HG03432 (cell line): ENCODE measurements at regions not wholly inside any gene's neighbourhood (a gene's known extent, or its start where the extent isn't known, plus 50 kb on each side); places are given as distances from the start of the nearest gene placed in this dataset.

Experiments
- ATAC-seq: cut with Tn5 transposase; IDR thresholded peaks from one replicate; pipeline ENCODE4 v1.9.1; 2021; ENCODE audit warnings: mild to moderate bottlenecking, moderate library complexity; ENCODE audit not compliant: unreplicated experiment

DNA sequence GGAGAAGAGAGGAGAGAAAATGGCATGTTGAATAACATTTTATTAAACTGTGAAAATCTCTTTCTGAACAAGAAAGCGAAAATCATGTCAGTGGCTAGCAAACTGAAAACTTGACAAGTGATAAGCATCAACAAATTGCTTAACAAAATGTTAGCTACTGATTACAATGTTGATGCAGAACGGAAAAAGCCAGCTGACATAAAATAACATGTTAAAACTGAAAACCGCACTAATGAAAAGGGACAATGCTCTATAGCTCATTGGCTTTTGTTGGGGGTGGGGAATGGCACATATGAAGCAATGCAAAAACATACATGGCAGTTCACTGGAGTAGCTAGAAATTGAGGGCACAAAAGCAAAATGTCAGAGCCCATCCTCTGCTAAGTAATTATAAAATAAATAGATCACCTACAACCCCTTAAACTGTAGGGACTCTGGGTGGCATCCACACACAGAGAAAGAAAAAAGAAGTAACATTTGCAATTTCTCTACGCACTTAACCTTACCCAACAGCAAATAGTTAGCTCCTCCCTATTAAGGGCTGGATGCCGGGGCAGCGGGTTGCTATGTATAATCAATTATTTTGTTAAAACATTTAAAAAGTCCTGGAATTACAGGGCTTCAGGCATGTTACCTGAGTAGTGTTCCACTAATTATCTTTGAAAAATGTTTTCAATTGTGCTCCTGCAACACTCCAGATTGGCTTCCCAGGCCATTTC lies 129.2 kb upstream of the USP15 start:
- no peak for ATAC-seq

DNA sequence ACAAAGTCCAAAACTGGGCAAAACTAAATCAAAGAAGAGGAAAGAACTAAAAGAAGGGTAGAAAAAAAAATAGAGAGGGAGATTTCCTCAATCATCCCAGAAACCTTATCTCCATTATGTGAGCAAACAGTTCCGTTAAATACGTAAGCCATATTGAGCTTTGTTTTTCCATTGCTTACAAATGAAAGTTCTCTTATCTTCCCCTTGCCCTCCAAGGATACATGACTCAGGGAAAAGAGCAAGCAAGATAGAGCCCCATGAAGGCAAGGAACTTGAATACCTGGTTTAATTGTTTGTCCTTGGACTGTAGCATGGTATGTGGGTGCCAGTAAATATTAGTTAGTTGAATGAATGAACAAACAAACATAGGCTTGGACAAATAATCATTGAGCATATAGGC lies 126.8 kb upstream of the USP15 start:
- ATAC-seq, result no peak

GRCh38 chr12:62135553-62136200 lies 124.5 kb upstream of the USP15 start:
- ATAC-seq, result no peak

- ATAC-seq, result no peak
Measured at GRCh38 chr12:62136496-62136895, 123.7 kb upstream of the USP15 start.

DNA sequence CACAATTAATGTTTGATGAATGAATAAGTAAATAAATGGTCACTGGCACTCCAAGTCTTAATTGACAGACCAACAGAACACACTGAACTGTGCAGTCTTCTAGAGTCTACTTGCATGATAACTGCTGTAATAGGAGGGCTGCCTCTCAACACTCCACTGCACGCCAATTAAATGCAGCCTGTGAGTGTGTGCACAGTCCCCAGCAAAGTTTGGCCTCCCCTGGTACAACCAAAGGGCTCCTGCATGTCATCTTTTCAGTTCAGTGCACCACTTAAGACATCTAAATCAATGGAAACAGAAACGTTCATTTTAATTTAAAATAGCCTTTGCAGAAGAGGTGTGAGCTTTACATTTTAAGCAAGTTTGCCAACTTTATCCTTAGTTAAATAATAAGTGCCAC lies 121.7 kb upstream of the USP15 start:
- ATAC-seq, result no peak

- ATAC-seq, result no peak
Measured at GRCh38 chr12:62146318-62146717, 113.9 kb upstream of the USP15 start.

DNA sequence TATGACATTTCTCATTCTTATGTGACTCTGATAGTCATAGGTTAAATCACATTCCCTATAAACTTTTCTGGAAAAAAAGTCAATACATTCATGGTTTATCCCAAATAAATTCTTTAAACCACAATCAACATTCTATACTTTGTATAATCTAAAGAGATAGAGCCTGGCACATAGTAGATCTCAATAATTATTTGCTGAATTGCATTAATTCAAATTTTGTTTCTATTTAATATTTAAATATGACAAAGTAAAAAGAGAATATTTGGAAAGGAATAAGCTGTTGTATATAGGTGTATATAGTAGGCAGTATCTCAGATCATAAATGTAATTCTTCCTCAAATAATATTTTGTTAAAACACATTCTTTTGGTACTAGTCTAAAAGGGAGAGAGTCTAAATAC lies 102.2 kb upstream of the USP15 start:
- ATAC-seq, result no peak

DNA sequence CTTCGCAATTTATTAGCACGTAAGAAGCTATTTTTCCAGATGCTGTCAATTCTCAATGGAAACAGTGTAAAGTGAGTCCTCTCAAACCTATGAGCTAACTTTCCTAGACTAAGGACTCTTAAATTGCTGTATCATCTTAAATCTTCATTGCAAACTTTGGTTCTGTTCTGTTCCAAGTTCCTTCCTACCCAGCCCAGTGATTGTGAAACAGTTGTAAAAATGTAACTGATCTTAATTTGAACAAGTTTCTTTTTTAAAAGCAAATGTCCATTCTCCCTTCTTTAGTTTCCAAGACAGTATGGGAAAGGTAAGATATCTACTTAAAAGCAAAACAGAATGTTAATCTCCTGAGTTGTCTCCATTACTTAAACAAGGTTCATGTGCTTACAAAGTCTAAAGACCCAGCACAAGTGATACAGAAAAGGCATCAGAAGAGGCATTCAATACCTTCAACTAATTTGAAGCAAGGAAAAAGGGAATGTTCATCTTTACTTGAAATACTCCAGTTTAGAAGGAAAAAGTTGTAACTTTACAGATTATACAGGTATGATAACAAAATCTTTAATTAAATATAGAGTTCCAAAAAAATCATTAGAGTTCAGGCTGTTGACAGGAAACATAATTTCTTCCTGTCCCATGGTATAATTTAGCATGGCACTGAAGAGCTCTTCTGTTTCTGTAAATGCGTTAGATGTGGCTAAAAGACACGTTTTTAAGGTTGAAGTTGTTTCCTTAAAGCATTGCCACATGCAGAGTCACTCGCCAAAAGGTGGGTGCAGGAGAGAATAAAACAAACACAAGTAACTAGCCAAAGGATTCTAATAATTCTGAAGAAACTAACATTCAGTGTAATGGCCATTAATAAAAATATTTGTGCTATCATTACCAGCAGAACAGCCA lies 101.5 kb upstream of the USP15 start:
- ATAC-seq, result no peak

DNA sequence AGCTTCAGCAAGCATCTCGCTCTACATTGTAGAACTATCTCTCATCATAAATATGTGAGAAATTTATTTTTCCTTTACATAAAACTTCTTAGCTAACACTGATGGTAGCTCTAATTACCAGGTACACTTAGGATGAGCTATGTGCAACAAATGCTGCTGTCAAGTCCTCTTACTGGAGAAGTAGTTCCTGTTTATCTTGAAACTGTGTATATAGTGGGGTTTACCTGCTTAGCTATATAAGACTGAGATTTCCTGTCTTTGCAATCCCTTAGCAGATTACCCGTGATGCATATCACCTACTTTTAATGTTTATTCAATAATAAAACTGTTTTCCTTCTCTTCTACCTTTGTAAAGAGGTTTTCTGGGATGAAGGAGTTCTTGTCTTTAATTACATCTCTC lies 98.0 kb upstream of the USP15 start:
- no peak for ATAC-seq

DNA sequence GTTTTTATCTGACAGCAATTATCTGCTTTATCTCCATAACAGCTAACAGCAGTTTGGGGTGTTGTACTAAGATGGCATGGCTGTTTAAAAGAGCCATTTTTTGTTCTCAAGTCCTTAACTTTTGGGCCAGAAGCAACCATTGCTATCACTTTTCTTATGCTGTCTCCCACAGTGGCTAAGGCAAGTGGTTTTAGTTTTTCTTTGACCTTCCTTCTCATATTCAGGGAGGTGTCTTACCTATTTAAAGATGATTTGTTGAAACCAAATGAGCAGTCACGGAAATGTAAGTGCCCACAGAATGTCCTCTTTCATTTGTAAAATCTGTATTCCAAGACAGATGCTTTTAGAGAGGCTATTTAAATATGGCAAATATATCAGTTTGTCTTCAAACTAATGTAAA lies 96.8 kb upstream of the USP15 start:
- ATAC-seq, result no peak

DNA sequence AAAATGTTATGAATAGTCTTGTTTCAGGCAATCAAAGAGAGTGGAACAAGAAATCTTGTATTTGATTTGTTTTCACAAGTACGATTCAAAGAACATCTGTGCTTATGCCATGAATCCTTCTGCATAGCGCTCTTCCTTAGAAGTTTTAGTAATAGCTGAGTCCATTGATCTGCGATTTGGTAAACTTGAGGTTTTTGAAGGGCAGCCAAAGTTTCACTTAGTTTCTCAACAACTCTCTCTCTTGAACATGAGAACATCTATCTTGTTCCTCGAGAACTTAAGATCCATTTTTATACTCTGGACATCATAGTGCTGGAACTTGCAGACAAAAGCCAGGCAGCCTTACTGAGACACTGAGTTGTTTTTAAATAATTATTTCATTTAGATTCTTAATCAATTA lies 96.2 kb upstream of the USP15 start:
- no peak for ATAC-seq

GRCh38 chr12:62166525-62166924 lies 93.7 kb upstream of the USP15 start:
- no peak for ATAC-seq

DNA sequence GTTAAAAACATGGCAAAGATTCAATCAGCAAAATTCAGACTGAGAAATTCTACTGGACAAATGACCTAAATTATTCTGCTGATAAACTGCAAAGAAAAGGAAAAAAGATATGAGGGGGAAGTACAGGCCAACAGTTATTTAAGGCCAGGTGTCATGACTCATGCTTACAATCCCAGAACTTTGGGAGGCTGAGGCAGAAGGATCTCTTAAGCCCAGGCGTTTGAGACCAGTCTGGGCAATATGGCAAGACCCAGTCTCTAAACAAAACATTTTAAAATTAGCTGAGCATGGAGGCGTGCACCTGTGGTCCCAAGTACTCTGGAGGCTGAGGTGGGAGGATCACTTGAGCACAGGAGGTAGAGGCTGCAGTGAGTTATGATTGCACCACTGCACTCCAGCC lies 91.8 kb upstream of the USP15 start:
- ATAC-seq, result no peak

DNA sequence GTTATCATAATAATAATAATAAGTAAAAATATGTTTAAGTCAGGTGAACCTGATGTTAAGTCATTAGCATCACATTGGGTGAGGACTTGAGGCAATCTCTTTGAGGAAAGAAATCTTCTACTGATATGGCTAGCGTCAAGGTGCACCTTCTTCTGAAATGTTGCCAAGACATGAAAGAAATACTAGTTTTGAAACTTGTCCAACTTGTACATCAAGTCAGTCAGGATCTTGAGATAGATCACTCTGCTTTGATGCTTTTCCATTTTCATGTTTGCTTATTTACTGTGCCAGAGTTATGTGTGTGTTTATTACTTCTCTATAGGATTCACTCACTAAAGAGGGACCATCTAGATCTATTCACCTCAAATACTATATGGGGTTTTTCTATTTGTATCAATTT lies 90.0 kb upstream of the USP15 start:
- ATAC-seq, result no peak

DNA sequence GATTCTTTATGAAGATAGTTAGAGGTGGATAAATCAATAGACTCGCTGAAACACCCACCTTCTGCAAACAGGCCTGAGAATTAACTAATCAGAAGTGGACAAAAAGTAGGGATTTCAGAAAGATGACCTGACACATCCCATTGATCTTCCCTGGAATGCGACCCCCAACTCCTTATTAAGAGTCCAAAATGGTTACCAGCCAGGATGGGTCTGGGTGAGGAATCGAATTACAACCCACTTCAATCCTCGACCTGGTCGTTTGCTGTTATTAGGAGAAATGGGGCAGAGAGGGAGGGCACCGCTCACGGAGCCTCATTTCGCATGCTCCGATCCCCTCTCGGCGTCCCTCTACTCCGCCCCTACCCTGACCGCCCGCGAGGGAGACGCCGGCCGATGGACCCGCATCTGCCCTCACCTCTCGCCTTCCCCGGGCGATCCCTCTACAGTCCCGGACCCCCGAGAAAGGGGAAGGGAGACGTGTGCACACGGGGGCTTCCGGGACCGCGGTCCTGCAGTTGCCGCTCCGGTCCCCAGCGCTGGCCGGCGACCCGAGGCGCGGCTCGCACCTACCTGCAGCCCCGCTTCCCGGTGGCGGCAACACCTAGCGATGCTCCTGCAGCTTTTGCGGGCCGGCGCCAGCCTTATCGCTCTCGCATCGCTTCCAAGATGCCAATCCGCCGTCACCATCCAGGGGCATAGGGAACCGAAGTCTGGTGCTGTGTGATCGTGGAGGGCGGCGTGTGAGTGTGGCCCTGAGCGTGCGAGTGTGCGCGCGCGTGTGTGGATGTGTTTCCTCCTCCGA lies 69.3 kb upstream of the USP15 start:
- ATAC-seq, result no peak

DNA sequence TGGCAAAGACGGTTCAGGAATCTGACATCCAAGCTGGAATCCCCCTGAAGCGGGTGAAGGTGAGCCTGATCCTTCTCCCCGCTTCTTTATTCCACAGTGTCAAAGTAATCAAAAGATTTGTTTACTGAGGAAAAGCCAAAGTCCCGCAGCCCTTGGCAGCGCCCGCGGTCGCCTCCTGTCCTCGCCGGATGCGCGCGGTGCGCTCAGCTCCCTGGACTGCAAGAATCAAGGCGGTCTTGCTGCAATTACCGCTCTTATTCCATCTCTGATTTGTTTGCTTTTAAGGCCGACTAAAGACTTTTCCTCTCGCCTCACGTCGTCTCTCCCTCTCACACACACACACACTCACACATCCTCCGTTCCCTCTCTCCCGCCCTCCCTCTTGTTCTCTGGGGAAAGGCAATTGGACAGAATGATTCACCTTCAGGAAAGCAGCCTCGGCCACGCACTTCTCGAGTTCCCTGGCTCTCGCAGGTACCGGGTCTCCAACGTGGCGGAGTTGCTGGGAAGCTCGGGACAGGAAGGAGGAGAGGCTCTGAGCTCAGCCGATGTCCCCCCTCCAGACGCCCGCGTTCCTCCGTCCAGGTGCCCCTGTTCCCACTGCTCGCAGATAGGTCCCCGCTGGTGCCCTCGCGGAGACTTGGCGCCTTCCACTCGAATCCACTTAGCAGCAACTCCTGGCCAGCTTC lies 68.6 kb upstream of the USP15 start:
- no peak for ATAC-seq

DNA sequence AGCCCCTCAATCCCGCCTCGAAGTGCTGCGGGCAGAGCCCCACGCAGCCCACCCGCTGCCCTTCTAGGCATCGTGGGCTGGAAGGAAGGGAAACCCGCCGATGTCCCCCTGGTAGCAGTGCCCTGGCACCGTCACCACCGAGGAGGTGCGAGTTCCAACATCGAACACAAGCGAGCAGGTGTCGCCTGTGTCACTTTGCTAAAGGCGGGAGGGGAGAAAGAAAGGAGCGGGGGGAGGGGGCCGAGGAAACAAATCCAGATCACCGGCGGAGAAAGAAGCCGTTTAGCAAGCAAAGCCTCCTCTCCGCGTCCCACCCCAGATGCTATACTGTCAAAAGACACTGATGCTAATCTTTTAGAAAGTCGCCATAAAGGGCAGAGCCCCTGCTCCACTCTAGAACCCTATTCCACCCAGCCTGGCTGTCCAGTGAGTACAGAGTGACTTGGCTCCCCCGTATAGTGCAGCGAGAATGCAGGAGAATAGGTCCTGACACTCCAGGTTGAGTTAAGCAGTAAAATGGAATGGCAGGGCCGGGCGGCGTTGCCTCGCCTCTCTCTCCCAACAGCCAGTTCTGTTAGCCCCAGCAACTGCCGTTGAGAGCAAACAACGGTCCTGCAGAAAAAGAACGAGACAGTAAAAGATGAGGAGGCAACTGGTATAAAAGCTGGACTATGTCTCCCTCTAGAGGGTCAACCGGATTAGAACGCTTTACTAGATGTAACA lies 67.9 kb upstream of the USP15 start:
- peak; percentile 97 for ATAC-seq

GRCh38 chr12:62192903-62193250 lies 67.3 kb upstream of the USP15 start:
- ATAC-seq, result peak; percentile 22

DNA sequence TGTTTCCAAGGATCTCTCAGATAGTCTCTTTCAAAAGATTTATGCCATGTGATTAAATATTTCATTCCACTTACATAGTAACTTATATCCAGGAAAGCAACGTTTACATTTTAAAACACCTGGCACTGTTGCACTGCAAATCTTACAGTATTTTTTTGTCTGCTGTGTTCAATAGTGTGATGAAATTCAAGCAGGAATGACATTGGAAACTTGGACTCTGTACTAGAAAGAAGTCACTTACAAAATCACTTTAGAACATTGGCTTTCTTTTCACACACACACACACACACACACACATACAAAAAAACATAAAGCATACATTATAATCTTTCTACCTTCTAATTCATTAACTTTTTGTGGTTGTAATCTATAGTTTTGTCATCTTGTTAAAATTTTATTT lies 66.2 kb upstream of the USP15 start:
- ATAC-seq, result no peak

- no peak for ATAC-seq
Measured at GRCh38 chr12:62194616-62195015, 65.6 kb upstream of the USP15 start.
